ENCODE measurements at regions not wholly inside any gene's neighbourhood (a gene's known extent, or its start where the extent isn't known, plus 50 kb on each side); places are given as distances from the start of the nearest gene placed in this dataset.

DNA sequence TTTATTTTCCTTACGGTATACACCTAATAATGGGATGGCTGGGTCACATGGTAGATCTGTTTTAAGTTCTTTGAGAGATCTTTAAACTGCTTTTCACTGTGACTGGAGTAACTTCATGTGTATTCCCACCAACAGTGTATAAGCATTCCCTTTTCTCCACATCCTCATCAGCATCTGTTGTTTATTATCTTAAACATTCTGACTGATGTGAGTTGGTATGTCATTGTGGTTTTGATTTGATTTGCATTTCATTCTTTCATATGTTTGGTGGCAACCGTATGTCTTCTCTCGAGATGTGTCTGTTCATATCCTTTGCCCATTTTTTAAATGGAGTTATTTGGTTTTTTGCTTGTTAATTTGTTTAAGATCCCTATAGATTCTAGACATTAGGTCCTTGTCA, 114.8 kb downstream of the DDX3Y start:
- no peak overlapping the region for H3K4me2 ChIP-seq (replicated peaks; ENCODE audit: low read depth, low read length, poor library complexity, severe bottlenecking)

DNA sequence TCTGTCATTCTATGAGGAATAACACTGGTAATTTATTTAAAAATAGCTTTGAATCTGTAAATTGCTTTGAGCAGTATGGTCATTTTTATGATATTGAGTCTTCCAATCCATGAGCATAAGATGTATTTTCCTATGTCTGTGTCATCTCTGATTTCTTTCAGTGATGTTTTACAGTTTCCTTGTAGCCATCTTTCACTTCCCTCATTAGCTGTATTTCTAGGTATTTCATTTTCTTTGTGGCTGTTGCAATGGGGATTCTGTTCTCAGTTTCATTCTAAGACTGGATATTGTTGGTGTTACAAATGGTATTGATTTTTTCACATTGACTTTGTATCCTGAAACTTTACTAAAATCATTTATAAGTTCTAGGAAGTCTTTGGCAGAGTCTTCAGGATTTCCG, 116.2 kb downstream of the DDX3Y start:
- H3K4me3 Mint-ChIP-seq, result no peak overlapping the region
- H3K4me1 Mint-ChIP-seq, result no peaks in the 10 kb centered on the region
- Histone ChIP-seq H3K4me3 (ENCODE audit: control extremely low read depth in 1 of 5, extremely low read depth in 1 of 5, insufficient read depth in 1 of 5, low read depth in 2 of 5, low read length in 4 of 5) (no peak overlapping the region), H3K9me3 (ENCODE audit: control extremely low read depth in 1 of 3, control insufficient read depth in 2 of 3, insufficient read depth in 1 of 3, low read length in 2 of 3) (no peaks in the 10 kb centered on the region), H3K4me2 (replicated peaks; ENCODE audit: low read depth, low read length, poor library complexity, severe bottlenecking) (no peak overlapping the region), H4K20me1 (ENCODE audit: control insufficient read depth, insufficient read depth, low read length, poor library complexity, severe bottlenecking) (no peaks in the 10 kb centered on the region), H3K27ac (ENCODE audit: low read length in 2 of 2) (no peak overlapping the region), H2AFZ (ENCODE audit: insufficient read depth, low read depth, low read length, poor library complexity, severe bottlenecking) (no peak overlapping the region), H3K4me1 (ENCODE audit: control insufficient read depth in 2 of 2, insufficient read depth in 2 of 2, low read length in 2 of 2) (no peaks in the 10 kb centered on the region), H3K79me2 (ENCODE audit: control insufficient read depth, insufficient read depth, low read length) (no peaks in the 10 kb centered on the region), H3K9ac (ENCODE audit: low read length) (no peak overlapping the region), H3K36me3 (replicated peaks in 1 of 2; ENCODE audit: control extremely low read depth in 1 of 2, control insufficient read depth in 1 of 2, extremely low read depth in 1 of 2, insufficient read depth in 2 of 2, low read length in 1 of 2) (no peaks in the 10 kb centered on the region), H3K27me3 (replicated peaks in 1 of 4; ENCODE audit: control extremely low read depth in 1 of 4, control insufficient read depth in 3 of 4, insufficient read depth in 4 of 4, low read length in 3 of 4) (no peaks in the 10 kb centered on the region)
- ATAC-seq (ENCODE audit: low read depth) (no peak), DNase-seq (no peak)
- ChIA-PET CTCF (no interaction called here), POLR2A (no interaction called here)
- TF ChIP-seq, protein P1, sequence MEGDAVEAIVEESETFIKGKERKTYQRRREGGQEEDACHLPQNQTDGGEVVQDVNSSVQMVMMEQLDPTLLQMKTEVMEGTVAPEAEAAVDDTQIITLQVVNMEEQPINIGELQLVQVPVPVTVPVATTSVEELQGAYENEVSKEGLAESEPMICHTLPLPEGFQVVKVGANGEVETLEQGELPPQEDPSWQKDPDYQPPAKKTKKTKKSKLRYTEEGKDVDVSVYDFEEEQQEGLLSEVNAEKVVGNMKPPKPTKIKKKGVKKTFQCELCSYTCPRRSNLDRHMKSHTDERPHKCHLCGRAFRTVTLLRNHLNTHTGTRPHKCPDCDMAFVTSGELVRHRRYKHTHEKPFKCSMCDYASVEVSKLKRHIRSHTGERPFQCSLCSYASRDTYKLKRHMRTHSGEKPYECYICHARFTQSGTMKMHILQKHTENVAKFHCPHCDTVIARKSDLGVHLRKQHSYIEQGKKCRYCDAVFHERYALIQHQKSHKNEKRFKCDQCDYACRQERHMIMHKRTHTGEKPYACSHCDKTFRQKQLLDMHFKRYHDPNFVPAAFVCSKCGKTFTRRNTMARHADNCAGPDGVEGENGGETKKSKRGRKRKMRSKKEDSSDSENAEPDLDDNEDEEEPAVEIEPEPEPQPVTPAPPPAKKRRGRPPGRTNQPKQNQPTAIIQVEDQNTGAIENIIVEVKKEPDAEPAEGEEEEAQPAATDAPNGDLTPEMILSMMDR (IDR thresholded peaks at IDR 0.05), result no peak
- TF ChIP-seq EZH2 (IDR thresholded peaks at IDR 0.05; ENCODE audit: borderline replicate concordance, insufficient read depth, low read depth, low read length, poor library complexity, severe bottlenecking), result no peak
- H3K27ac Mint-ChIP-seq, result no peak overlapping the region
- no peaks in the 10 kb centered on the region for H3K27me3 Mint-ChIP-seq
- no peaks in the 10 kb centered on the region for H3K9me3 Mint-ChIP-seq (ENCODE audit: insufficient read depth)
- WGBS (ENCODE audit: insufficient coverage), result no CpG with 5 or more reads among the region's 1 CpG
- intact Hi-C loops (cut with micrococcal nuclease), result no loop called here

More for the DNA sequence above, 114.8 kb downstream of the DDX3Y start:
- no peaks in the 10 kb centered on the region for H3K27me3 Mint-ChIP-seq
- no CpG with 5 or more reads among the region's 3 CpGs for WGBS (ENCODE audit: insufficient coverage)
- CTCF ChIA-PET, result no interaction called here
- DNase-seq (no peak), ATAC-seq (ENCODE audit: low read depth) (no peak)
- H4K20me1 ChIP-seq (ENCODE audit: control insufficient read depth, insufficient read depth, low read length, poor library complexity, severe bottlenecking), result no peaks in the 10 kb centered on the region
- H3K27ac ChIP-seq (ENCODE audit: low read length in 2 of 2), result no peak overlapping the region
- H3K36me3 ChIP-seq (replicated peaks in 1 of 2; ENCODE audit: control extremely low read depth in 1 of 2, control insufficient read depth in 1 of 2, extremely low read depth in 1 of 2, insufficient read depth in 2 of 2, low read length in 1 of 2), result no peaks in the 10 kb centered on the region
- no peak for TF ChIP-seq EZH2 (IDR thresholded peaks at IDR 0.05; ENCODE audit: borderline replicate concordance, insufficient read depth, low read depth, low read length, poor library complexity, severe bottlenecking)
- TF ChIP-seq, protein P1 (IDR thresholded peaks at IDR 0.05), result no peak
- H3K27me3 ChIP-seq (replicated peaks in 1 of 4; ENCODE audit: control extremely low read depth in 1 of 4, control insufficient read depth in 3 of 4, insufficient read depth in 4 of 4, low read length in 3 of 4), result no peaks in the 10 kb centered on the region
- no peak overlapping the region for H2AFZ ChIP-seq (ENCODE audit: insufficient read depth, low read depth, low read length, poor library complexity, severe bottlenecking)
- no peak overlapping the region for H3K4me3 ChIP-seq (ENCODE audit: control extremely low read depth in 1 of 5, extremely low read depth in 1 of 5, insufficient read depth in 1 of 5, low read depth in 2 of 5, low read length in 4 of 5)
- no peak overlapping the region for H3K27ac Mint-ChIP-seq
- H3K4me1 ChIP-seq (ENCODE audit: control insufficient read depth in 2 of 2, insufficient read depth in 2 of 2, low read length in 2 of 2), result no peaks in the 10 kb centered on the region
- H3K4me1 Mint-ChIP-seq, result no peaks in the 10 kb centered on the region
- no peaks in the 10 kb centered on the region for H3K9me3 Mint-ChIP-seq (ENCODE audit: insufficient read depth)
- H3K4me3 Mint-ChIP-seq, result no peak overlapping the region
- no peaks in the 10 kb centered on the region for H3K79me2 ChIP-seq (ENCODE audit: control insufficient read depth, insufficient read depth, low read length)
- intact Hi-C loops (cut with micrococcal nuclease), result no loop called here
- POLR2A ChIA-PET, result no interaction called here
- no peak overlapping the region for H3K9ac ChIP-seq (ENCODE audit: low read length)
- no peaks in the 10 kb centered on the region for H3K9me3 ChIP-seq (ENCODE audit: control extremely low read depth in 1 of 3, control insufficient read depth in 2 of 3, insufficient read depth in 1 of 3, low read length in 2 of 3)
